GM21515 (cell line): ENCODE measurements at regions not wholly inside any gene's neighbourhood (a gene's known extent, or its start where the extent isn't known, plus 50 kb on each side); places are given as distances from the start of the nearest gene placed in this dataset.

Source experiments
- ATAC-seq: cut with Tn5 transposase; IDR thresholded peaks from one replicate; pipeline ENCODE4 v1.9.1; 2021; ENCODE audit not compliant: unreplicated experiment

GRCh38 chr3:73727117-73727821 is 102.5 kb upstream of the PDZRN3 start:
- no peak for ATAC-seq

- ATAC-seq = no peak
Observed at GRCh38 chr3:73723596-73723995, 98.9 kb upstream of the PDZRN3 start.

- no peak for ATAC-seq
Observed at GRCh38 chr3:73719861-73720260, 95.1 kb upstream of the PDZRN3 start.

GRCh38 chr3:73719413-73719851 is 94.7 kb upstream of the PDZRN3 start:
- ATAC-seq = no peak

GRCh38 chr3:73718326-73719110 is 93.8 kb upstream of the PDZRN3 start:
- no peak for ATAC-seq

GRCh38 chr3:73716418-73716817 is 91.7 kb upstream of the PDZRN3 start:
- ATAC-seq = no peak

GRCh38 chr3:73710340-73710739 is 85.6 kb upstream of the PDZRN3 start:
- ATAC-seq = no peak

GRCh38 chr3:73709712-73710111 is 85.0 kb upstream of the PDZRN3 start:
- no peak for ATAC-seq

GRCh38 chr3:73708956-73709355 is 84.2 kb upstream of the PDZRN3 start:
- ATAC-seq = no peak

- no peak for ATAC-seq
Observed at GRCh38 chr3:73707772-73708171, 83.0 kb upstream of the PDZRN3 start.

- no peak for ATAC-seq
Observed at GRCh38 chr3:73706771-73707170, 82.0 kb upstream of the PDZRN3 start.

GRCh38 chr3:73705792-73706191 is 81.1 kb upstream of the PDZRN3 start:
- ATAC-seq = no peak

GRCh38 chr3:73699327-73699726 is 74.6 kb upstream of the PDZRN3 start:
- no peak for ATAC-seq

- no peak for ATAC-seq
Observed at GRCh38 chr3:73697020-73697419, 72.3 kb upstream of the PDZRN3 start.

- ATAC-seq = no peak
Observed at GRCh38 chr3:73695841-73696240, 71.1 kb upstream of the PDZRN3 start.

GRCh38 chr3:73694983-73695757 is 70.4 kb upstream of the PDZRN3 start:
- ATAC-seq = no peak

- no peak for ATAC-seq
Observed at GRCh38 chr3:73687106-73688004, 62.6 kb upstream of the PDZRN3 start.

GRCh38 chr3:73685061-73685460 is 60.3 kb upstream of the PDZRN3 start:
- ATAC-seq = no peak

GRCh38 chr3:73683706-73684105 is 59.0 kb upstream of the PDZRN3 start:
- ATAC-seq = no peak

GRCh38 chr3:73681610-73682009 is 56.9 kb upstream of the PDZRN3 start:
- no peak for ATAC-seq

- no peak for ATAC-seq
Observed at GRCh38 chr3:73681198-73681597, 56.5 kb upstream of the PDZRN3 start.
